Nephron (organoid): ENCODE measurements at regions not wholly inside any gene's neighbourhood (a gene's known extent, or its start where the extent isn't known, plus 50 kb on each side); places are given as distances from the start of the nearest gene placed in this dataset.
"Not testable (repeated sequence)": the region's sequence is repeated elsewhere in the genome, so short reads cannot be mapped to it uniquely, and the experiment has no call there.

Source experiments
- H3K27ac Mint-ChIP-seq, 3 experiments: 2 replicates each; pipeline ENCODE4 v1.8.0; 2020; ENCODE audit warnings: mixed read lengths in 3 of 3, mild to moderate bottlenecking in 2 of 3, moderate library complexity in 1 of 3
- H3K27me3 Mint-ChIP-seq: 2 replicates; pipeline ENCODE4 v1.8.0; 2021; ENCODE audit warnings: low read depth, mild to moderate bottlenecking, moderate library complexity, mixed read lengths
- H3K36me3 Mint-ChIP-seq: 2 replicates; pipeline ENCODE4 v1.8.0; 2020; ENCODE audit warnings: low read depth, mixed read lengths
- H3K4me1 Mint-ChIP-seq: 2 replicates; pipeline ENCODE4 v1.8.0; 2020; ENCODE audit warnings: mixed read lengths
- H3K4me3 Mint-ChIP-seq, 3 experiments: 2 replicates each; pipeline ENCODE4 v1.8.0; 2020; ENCODE audit warnings: mild to moderate bottlenecking in 3 of 3, mixed read lengths in 3 of 3, moderate library complexity in 2 of 3
- H3K9me3 Mint-ChIP-seq: 2 replicates; pipeline ENCODE4 v1.8.0; 2020; ENCODE audit warnings: mixed read lengths
- TF ChIP-seq, protein P1 (sequence below), 3 experiments: fragments of 200-600 bp; sonication (generic); IDR thresholded peaks; one replicate each; pipeline ENCODE4 v1.5.0; 2021; ENCODE audit warnings: antibody characterized with exemption in 3 of 3; ENCODE audit not compliant: unreplicated experiment in 3 of 3

- H3K4me3 Mint-ChIP-seq = no peak overlapping the region
- H3K27ac Mint-ChIP-seq = peak overlapping the region; percentile 64 to 70 (median 64)
- no peaks in the 10 kb centered on the region for H3K36me3 Mint-ChIP-seq
- TF ChIP-seq, protein P1, sequence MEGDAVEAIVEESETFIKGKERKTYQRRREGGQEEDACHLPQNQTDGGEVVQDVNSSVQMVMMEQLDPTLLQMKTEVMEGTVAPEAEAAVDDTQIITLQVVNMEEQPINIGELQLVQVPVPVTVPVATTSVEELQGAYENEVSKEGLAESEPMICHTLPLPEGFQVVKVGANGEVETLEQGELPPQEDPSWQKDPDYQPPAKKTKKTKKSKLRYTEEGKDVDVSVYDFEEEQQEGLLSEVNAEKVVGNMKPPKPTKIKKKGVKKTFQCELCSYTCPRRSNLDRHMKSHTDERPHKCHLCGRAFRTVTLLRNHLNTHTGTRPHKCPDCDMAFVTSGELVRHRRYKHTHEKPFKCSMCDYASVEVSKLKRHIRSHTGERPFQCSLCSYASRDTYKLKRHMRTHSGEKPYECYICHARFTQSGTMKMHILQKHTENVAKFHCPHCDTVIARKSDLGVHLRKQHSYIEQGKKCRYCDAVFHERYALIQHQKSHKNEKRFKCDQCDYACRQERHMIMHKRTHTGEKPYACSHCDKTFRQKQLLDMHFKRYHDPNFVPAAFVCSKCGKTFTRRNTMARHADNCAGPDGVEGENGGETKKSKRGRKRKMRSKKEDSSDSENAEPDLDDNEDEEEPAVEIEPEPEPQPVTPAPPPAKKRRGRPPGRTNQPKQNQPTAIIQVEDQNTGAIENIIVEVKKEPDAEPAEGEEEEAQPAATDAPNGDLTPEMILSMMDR (IDR thresholded peaks at IDR 0.05; ENCODE audit: unreplicated experiment in 3 of 3) = no peak
- H3K9me3 Mint-ChIP-seq = peaks cover 19% of the 10 kb centered on the region
- no peaks in the 10 kb centered on the region for H3K27me3 Mint-ChIP-seq
- H3K4me1 Mint-ChIP-seq = peaks cover 7% of the 10 kb centered on the region
Observed at GRCh38 chrX:45623266-45623665, 422.6 kb upstream of the DIPK2B start.

DNA sequence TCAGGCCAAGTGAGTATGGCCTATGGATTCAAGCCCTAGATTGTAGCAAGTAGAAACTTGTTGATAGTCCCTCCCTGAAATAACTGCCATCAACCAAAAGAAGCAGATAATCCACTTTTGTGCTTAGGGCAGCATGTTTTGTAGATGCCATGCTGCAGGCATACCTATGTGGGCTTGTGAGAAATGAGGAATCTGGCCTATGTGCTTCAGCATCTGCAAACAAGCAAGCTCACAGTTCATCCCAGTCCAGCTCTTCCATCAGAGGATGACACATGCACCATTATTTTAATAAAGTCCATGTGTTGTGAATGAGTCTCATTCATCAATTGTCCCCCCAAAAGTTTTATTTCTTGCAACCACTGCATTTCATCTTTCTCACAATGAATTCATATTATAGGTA is 421.9 kb upstream of the DIPK2B start:
- Mint-ChIP-seq H3K4me1 (peaks cover 7% of the 10 kb centered on the region), H3K9me3 (peaks cover 18% of the 10 kb centered on the region), H3K36me3 (no peaks in the 10 kb centered on the region), H3K27me3 (no peaks in the 10 kb centered on the region), H3K4me3 (no peak overlapping the region), H3K27ac (peak overlapping the region in 2 of 3 experiments; percentile 4 to 64)
- TF ChIP-seq, protein P1 (IDR thresholded peaks at IDR 0.05; ENCODE audit: unreplicated experiment in 3 of 3) = no peak

DNA sequence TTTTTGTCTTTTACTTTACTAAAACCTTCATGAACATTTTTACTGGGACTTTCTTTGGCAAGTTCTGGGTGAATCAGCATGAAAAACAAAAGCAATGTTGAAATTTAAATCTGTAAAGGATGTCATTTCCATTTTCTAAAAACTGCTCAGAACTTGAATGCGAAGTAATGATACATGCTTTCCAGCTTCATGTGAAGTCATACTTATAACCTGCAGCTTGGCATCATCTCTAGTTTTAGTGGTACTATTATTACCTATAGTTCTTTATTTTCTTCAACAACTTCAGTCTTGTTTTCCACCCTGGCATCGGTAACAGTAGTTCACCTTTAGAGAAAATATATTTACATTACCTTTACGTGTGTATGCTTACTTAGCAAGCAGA is 421.4 kb upstream of the DIPK2B start:
- no peaks in the 10 kb centered on the region for H3K27me3 Mint-ChIP-seq
- peaks cover 19% of the 10 kb centered on the region for H3K9me3 Mint-ChIP-seq
- no peaks in the 10 kb centered on the region for H3K36me3 Mint-ChIP-seq
- peaks cover 7% of the 10 kb centered on the region for H3K4me1 Mint-ChIP-seq
- TF ChIP-seq, protein P1 (IDR thresholded peaks at IDR 0.05; ENCODE audit: unreplicated experiment in 3 of 3) = no peak
- no peak overlapping the region for H3K4me3 Mint-ChIP-seq
- no peak overlapping the region for H3K27ac Mint-ChIP-seq

GRCh38 chrX:45621376-45622041 is 420.8 kb upstream of the DIPK2B start:
- TF ChIP-seq, protein P1 (IDR thresholded peaks at IDR 0.05; ENCODE audit: unreplicated experiment in 3 of 3) = no peak
- Mint-ChIP-seq H3K36me3 (no peaks in the 10 kb centered on the region), H3K27ac (no peak overlapping the region), H3K4me3 (no peak overlapping the region), H3K4me1 (peaks cover 7% of the 10 kb centered on the region), H3K9me3 (peaks cover 17% of the 10 kb centered on the region), H3K27me3 (no peaks in the 10 kb centered on the region)

DNA sequence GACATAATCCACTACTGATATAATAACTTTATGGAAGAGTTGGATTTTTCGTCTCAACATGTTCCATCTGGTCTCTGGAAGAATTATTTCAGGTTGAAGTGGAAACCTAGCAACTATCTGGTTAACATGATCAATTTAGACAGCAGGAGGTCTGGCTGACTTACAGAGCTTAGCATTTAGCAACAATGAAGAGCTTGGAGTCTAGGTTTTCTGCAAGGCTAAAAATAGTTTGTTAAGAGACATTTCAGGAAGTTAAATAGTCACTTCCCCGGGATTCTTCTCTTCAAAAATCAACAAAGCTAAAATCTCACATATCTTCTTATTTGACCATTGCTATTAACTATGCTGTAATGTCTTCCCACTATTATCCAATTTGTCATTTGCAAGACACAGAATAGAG is 418.6 kb upstream of the DIPK2B start:
- H3K4me3 Mint-ChIP-seq = no peak overlapping the region

DNA sequence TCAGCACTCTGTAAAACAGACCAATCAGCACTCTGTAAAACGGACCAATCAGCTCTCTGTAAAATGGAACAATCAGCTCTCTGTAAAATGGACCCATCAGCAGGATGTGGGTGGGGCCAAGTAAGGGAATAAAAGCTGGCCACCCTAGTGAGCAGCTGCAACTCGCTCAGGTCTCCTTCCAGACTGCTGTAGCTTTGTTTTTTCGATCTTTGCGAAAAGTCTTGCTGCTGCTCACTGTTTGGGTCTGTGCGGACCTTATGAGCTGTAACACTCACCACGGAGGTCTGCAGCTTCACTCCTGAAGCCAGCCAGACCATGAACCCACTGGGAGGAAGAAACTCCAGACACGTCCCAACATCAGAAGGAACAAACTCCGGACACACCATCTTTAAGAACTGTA is 414.9 kb upstream of the DIPK2B start:
- H3K4me3 Mint-ChIP-seq, H3K36me3 Mint-ChIP-seq, H3K27ac Mint-ChIP-seq, H3K27me3 Mint-ChIP-seq, H3K4me1 Mint-ChIP-seq: not testable (repeated sequence)
- peaks cover 31% of the 10 kb centered on the region for H3K9me3 Mint-ChIP-seq

More for the DNA sequence above, 418.6 kb upstream of the DIPK2B start:
- Mint-ChIP-seq H3K9me3 (peaks cover 15% of the 10 kb centered on the region), H3K27me3 (no peaks in the 10 kb centered on the region), H3K27ac (no peak overlapping the region), H3K4me1 (peaks cover 7% of the 10 kb centered on the region), H3K36me3 (no peaks in the 10 kb centered on the region)
- TF ChIP-seq, protein P1 (IDR thresholded peaks at IDR 0.05; ENCODE audit: unreplicated experiment in 3 of 3) = no peak
